SU-DHL-6 (cell line): ENCODE measurements at regions not wholly inside any gene's neighbourhood (a gene's known extent, or its start where the extent isn't known, plus 50 kb on each side); places are given as distances from the start of the nearest gene placed in this dataset.

ENCODE experiments used
- CTCF ChIP-seq: fragments of 200-600 bp; sonication (generic); IDR thresholded peaks from one replicate; pipeline ENCODE4 v1.5.1; 2017; ENCODE audit warnings: antibody characterized with exemption, mild to moderate bottlenecking, low read length, moderate library complexity; ENCODE audit not compliant: insufficient read depth, poor library complexity, severe bottlenecking
- EZH2phosphoT487 ChIP-seq: fragments of 200-600 bp; sonication (generic), shearing (Covaris generic); conservative IDR thresholded peaks from 2 replicates; pipeline ENCODE4 v1.6.1; 2018; ENCODE audit warnings: mild to moderate bottlenecking, antibody characterized with exemption, low read length, moderate library complexity, mixed read lengths

DNA sequence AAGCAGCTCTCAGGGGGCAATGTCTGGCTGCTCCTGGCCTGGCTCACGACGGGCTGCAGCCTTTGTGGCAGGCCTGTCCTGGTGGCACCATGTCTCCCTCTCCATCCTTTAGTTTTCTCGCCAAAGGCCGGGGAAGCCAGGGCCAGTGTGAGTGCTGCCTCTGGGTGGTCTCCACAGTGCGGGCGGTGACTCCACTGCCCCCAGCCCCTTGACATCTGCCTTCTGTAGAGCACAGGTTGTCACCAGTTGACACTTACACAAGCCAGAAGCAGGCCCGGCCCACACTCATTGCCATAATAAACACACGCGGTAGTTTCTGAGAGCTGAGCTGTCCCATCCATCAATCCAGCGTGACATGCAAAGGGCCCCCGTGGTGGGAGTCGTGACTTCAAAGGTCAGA lies 219.5 kb downstream of the TFAP2C start:
- TF ChIP-seq CTCF = no peak
- no peak for TF ChIP-seq EZH2phosphoT487
